Mucosa of descending colon (tissue), 3 donors: ENCODE measurements at regions not wholly inside any gene's neighbourhood (a gene's known extent, or its start where the extent isn't known, plus 50 kb on each side); places are given as distances from the start of the nearest gene placed in this dataset.

ENCODE experiments used
- ATAC-seq: fragments of 200-7000 bp; cut with Tn5 transposase; one replicate; pipeline ENCODE4 v1.9.1; 2020; ENCODE audit warnings: mild to moderate bottlenecking, moderate library complexity
- DNase-seq, 3 donors: peaks; one replicate each; pipeline ENCODE4 v3.0.0-alpha.2; 2020
- H3K36me3 ChIP-seq: fragments of 200-600 bp; one replicate; pipeline ENCODE4 v1.8.0; 2021; ENCODE audit warnings: low read depth, mild to moderate bottlenecking
- H3K4me1 ChIP-seq: fragments of 200-600 bp; one replicate; pipeline ENCODE4 v1.8.0; 2021; ENCODE audit warnings: low read depth, mild to moderate bottlenecking
- H3K4me3 ChIP-seq: fragments of 200-600 bp; one replicate; pipeline ENCODE4 v1.8.0; 2021; ENCODE audit warnings: mild to moderate bottlenecking
- H3K9me3 ChIP-seq: fragments of 200-600 bp; one replicate; pipeline ENCODE4 v1.8.0; 2021; ENCODE audit warnings: mild to moderate bottlenecking
- intact Hi-C, 2 donors: fragments of 100-400 bp; cut with DNase I in 1 of 2; cut with micrococcal nuclease in 1 of 2; formaldehyde crosslinking; loops; one replicate each; pipeline versions ENCODE4 v1.11.0 to v1.11.1; 2022; cut with DNase I, micrococcal nuclease
- TF ChIP-seq, protein P1 (sequence below): fragments of 200-600 bp; IDR thresholded peaks from one replicate; pipeline ENCODE4 v1.8.0; 2022; ENCODE audit warnings: antibody characterized with exemption, mild to moderate bottlenecking
- donor health status: DM: no; HTN: no; CAD: no; lungs with moderate emphysema.
- donor health status: DM: no; HTN: no; CAD: no.
- donor health status: DM: no; HTN: yes; CAD: no.

DNA sequence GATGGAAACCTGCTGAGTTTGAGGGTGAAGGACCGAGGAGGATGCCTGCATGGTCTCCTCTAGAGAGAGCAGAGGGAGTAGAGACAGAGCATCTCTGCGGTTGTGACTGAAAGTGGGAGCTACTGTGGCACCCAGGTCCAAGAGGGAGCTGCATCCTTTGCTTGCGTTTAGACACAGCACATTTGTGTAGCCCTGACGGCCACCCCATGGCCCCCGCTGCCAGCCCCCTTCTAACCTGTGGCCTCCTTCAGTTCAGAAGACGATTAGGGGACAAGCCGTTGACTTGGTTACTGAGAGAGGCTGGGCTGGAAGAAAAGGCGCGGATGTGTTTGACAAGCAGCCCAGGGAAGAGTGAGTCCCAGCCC is 690.9 kb downstream of the BRD1 start:
- ATAC-seq (no peak), DNase-seq (no peak)
- no peak overlapping the region for H3K4me3 ChIP-seq
- no peaks in the 10 kb centered on the region for H3K36me3 ChIP-seq
- H3K9me3 ChIP-seq: no peaks in the 10 kb centered on the region
- TF ChIP-seq, protein P1, sequence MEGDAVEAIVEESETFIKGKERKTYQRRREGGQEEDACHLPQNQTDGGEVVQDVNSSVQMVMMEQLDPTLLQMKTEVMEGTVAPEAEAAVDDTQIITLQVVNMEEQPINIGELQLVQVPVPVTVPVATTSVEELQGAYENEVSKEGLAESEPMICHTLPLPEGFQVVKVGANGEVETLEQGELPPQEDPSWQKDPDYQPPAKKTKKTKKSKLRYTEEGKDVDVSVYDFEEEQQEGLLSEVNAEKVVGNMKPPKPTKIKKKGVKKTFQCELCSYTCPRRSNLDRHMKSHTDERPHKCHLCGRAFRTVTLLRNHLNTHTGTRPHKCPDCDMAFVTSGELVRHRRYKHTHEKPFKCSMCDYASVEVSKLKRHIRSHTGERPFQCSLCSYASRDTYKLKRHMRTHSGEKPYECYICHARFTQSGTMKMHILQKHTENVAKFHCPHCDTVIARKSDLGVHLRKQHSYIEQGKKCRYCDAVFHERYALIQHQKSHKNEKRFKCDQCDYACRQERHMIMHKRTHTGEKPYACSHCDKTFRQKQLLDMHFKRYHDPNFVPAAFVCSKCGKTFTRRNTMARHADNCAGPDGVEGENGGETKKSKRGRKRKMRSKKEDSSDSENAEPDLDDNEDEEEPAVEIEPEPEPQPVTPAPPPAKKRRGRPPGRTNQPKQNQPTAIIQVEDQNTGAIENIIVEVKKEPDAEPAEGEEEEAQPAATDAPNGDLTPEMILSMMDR: no peak
- H3K4me1 ChIP-seq: no peaks in the 10 kb centered on the region
- intact Hi-C loops: no loop called here

DNA sequence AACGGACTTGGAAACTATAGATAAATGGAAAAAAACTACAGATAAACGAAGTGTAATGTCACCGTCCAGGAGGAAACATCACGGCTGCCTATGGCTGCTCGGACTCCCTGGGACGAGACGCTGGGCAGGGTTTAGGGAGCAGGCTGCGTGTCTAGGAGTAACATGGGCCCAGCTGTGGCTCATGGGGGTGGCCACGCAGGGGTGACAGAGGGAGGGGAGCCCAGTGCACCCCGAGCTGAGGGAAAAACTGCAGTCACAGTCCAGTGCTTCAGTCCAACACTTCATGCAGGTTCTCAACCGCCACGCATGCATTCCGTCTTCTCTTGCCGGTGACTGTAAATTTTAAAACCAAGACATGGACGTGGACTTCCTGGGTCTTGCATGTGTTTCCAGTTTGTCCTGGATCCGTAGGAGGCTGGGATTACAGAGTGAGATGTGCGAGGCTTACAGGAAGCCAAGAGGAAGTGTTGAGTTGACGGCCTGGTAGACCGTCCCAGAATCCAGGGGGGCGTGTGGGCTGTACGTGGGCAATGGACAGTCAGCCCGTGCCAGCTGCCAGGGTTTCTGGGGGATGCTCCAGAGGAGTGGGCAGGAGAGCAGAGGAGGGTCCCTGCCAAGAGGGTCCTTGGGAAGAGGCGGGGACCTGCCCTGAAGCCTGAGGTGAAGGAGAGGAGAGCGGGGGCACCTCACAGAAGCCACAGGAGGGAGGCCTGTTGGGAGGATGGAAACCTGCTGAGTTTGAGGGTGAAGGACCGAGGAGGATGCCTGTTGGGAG is 691.4 kb downstream of the BRD1 start:
- Histone ChIP-seq H3K9me3 (no peaks in the 10 kb centered on the region), H3K4me1 (no peaks in the 10 kb centered on the region), H3K36me3 (no peaks in the 10 kb centered on the region), H3K4me3 (no peak overlapping the region)
- ATAC-seq (no peak), DNase-seq (no peak)
- intact Hi-C loops: no loop called here
- TF ChIP-seq, protein P1: no peak

DNA sequence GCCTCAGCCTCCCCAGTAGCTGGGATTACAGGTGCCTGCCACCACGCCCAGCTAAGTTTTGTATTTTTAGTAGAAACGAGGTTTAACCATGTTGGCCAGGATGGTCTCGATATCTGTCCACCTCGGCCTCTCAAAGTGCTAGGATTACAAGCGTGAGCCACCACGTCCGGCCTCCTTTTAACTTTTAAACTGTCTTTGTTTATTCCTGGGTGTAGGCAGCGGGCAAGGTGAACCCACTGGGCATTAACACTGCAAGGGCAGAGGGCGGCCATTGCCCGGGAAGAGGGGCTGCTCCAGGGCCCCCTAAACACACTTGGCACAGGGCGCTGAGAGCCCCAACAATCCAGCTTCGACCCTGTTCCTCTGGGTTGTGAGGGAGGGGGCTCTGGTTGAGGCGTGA is 693.6 kb downstream of the BRD1 start:
- TF ChIP-seq, protein P1: no peak
- Histone ChIP-seq H3K36me3 (no peaks in the 10 kb centered on the region), H3K9me3 (no peaks in the 10 kb centered on the region), H3K4me1 (no peaks in the 10 kb centered on the region), H3K4me3 (no peak overlapping the region)
- intact Hi-C loops: no loop called here
- ATAC-seq: no peak
- no peak for DNase-seq

DNA sequence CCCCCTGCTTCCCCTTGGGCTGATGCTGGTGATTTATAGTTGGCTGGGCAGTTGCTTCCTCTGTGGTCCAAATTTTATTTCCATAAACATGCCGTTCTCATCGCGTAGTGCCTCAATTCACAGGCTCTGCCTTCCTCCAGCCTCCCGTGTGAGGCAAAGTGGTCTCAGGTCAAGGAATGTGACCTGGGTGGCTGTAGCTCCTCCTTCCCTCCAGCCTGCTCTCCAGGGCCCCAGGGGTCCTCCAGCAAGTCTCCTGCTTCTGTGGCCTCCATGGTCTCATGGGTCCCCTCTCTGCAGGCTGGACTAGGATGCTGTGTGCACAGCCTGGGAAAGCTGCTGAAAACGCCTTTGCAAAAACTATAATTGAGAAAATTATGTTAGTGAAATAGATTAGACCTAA is 694.1 kb downstream of the BRD1 start:
- H3K36me3 ChIP-seq: no peaks in the 10 kb centered on the region
- intact Hi-C loops: no loop called here
- ATAC-seq (no peak), DNase-seq (no peak)
- no peak overlapping the region for H3K4me3 ChIP-seq
- H3K4me1 ChIP-seq: no peaks in the 10 kb centered on the region
- TF ChIP-seq, protein P1: no peak
- no peaks in the 10 kb centered on the region for H3K9me3 ChIP-seq

DNA sequence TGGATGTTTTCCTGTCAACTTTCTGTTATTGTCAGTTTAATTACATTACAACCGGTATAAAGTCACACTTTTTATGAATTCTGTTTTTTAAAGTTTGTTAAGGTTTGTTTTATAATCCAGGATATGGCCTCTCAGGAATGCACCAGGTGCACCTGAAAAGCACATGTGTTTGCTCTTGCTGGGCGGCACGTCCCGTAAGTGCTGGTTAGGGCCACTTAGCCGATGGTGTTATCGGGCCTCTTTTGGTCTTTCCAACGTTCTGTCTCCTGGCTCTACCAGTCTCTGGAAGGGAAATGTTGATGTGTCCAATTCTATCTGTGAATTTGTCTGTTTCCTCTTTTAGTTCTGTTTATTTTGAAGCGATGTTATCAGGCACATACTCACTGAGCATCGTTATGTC is 695.7 kb downstream of the BRD1 start:
- no peak for ATAC-seq
- intact Hi-C loops: no loop called here
- TF ChIP-seq, protein P1: no peak
- Histone ChIP-seq H3K9me3 (no peaks in the 10 kb centered on the region), H3K4me3 (no peak overlapping the region), H3K4me1 (no peaks in the 10 kb centered on the region), H3K36me3 (no peaks in the 10 kb centered on the region)
- DNase-seq: no peak

DNA sequence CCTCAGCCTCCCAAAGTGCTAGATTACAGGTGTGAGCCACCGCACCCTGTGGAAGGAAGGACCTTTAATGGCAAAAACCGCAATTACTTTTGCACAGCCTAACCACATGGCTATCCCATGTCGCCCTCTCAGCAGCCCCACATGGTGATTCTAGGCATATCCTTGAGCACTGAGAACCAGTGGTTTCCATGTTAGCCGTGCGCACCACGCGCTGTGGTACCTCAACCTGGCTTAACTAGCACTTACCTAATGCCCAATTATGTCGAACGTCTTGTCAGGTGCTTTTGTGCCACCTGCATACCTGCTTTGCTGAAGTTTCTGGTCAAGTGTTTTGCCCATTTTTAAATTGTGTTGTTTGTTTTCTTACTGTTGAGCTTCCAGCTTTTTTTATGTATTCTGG is 697.9 kb downstream of the BRD1 start:
- H3K9me3 ChIP-seq: no peaks in the 10 kb centered on the region
- DNase-seq (no peak), ATAC-seq (no peak)
- intact Hi-C loops: no loop called here
- TF ChIP-seq, protein P1: no peak
- H3K36me3 ChIP-seq: no peaks in the 10 kb centered on the region
- H3K4me3 ChIP-seq: no peak overlapping the region
- H3K4me1 ChIP-seq: no peaks in the 10 kb centered on the region
